ENCODE measurements at regions not wholly inside any gene's neighbourhood (a gene's known extent, or its start where the extent isn't known, plus 50 kb on each side); places are given as distances from the start of the nearest gene placed in this dataset.

DNA sequence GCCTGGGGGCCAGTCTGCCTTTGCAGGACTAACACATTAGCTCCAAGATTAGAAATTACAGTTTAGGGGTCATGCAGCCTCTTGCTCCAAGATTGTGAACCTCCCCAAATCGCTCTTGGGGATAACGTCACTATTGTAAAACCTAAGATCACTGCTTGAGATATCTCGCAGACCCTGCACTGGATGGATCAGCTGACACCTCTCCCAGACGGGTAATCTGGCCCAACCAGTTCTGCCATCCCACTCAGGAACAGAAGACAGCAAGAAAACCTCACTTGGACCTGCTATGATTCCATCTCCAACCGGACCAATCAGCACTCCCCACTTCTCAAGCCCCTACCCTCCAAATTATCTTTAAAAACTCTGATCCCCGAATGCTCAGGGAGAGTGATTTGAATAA, 431.2 kb downstream of the GPM6A start:
- TF ChIP-seq GATA2 (IDR thresholded peaks at IDR 0.05; ENCODE audit: low read depth, low read length) = no peak
- no peak for TF ChIP-seq GATA3 (IDR thresholded peaks at IDR 0.05; ENCODE audit: low read depth, low read length)
